Esophagus muscularis mucosa (tissue), 4 donors: ENCODE measurements at regions not wholly inside any gene's neighbourhood (a gene's known extent, or its start where the extent isn't known, plus 50 kb on each side); places are given as distances from the start of the nearest gene placed in this dataset.

Experiments
- DNase-seq: peaks from one replicate; pipeline ENCODE4 v3.0.0-alpha.2; 2017; ENCODE audit errors: extremely low spot score
- H3K27ac ChIP-seq, 4 donors: fragments of 200-600 bp; sonication (generic); replicated peaks in 1 of 4; 1 replicate in 3 of 4; 2 replicates in 1 of 4; pipeline ENCODE4 v1.5.1; 2016 to 2019; ENCODE audit warnings: mild to moderate bottlenecking in 1 of 4
- H3K27me3 ChIP-seq, 4 donors: fragments of 200-600 bp; sonication (generic); one replicate each; pipeline versions ENCODE4 v1.5.1 to v1.6.0; 2016 to 2019
- H3K36me3 ChIP-seq, 4 donors: fragments of 200-600 bp; sonication (generic); one replicate each; pipeline ENCODE4 v1.5.1; 2016 to 2019
- H3K4me1 ChIP-seq, 4 donors: fragments of 200-600 bp; sonication (generic); one replicate each; pipeline ENCODE4 v1.5.1; 2016 to 2019
- H3K4me3 ChIP-seq, 4 donors: fragments of 200-600 bp; sonication (generic); 1 replicate in 2 of 4; 2 replicates in 2 of 4; pipeline ENCODE4 v1.5.1; 2016 to 2019; ENCODE audit warnings: mild to moderate bottlenecking in 4 of 4, moderate library complexity in 1 of 4
- H3K9me3 ChIP-seq, 4 donors: fragments of 200-600 bp; sonication (generic); 1 replicate in 3 of 4; 2 replicates in 1 of 4; pipeline ENCODE4 v1.5.1; 2016 to 2019
- EP300 ChIP-seq: sonication (generic); formaldehyde crosslinking; IDR thresholded peaks from one replicate; pipeline ENCODE4 v1.6.1; 2017; ENCODE audit warnings: antibody characterized with exemption
- POLR2A ChIP-seq: fragments of 450-650 bp; IDR thresholded peaks from one replicate; pipeline ENCODE4 v1.6.1; 2017; ENCODE audit warnings: antibody characterized with exemption, moderate library complexity, mild to moderate bottlenecking, low read depth
- POLR2AphosphoS5 ChIP-seq, 2 donors: sonication (generic); formaldehyde crosslinking; IDR thresholded peaks; one replicate each; pipeline ENCODE4 v1.6.1; 2017; ENCODE audit warnings: antibody characterized with exemption in 2 of 2
- WGBS: methylation state at CpG from one replicate; pipeline ENCODE4 v1.1.5; 2018; 5-methylcytosine and 5-hydroxymethylcytosine counted together
- intact Hi-C: fragments of 100-400 bp; cut with DNase I; formaldehyde crosslinking; loops from one replicate; pipeline ENCODE4 v1.15.1; 2023
- TF ChIP-seq, protein P1 (sequence below), 3 experiments: fragments of 200-600 bp in 2 of 3; fragments of 450-650 bp in 1 of 3; sonication (generic) in 2 of 3; IDR thresholded peaks; one replicate each; pipeline ENCODE4 v1.5.1; 2017 to 2019; ENCODE audit warnings: antibody characterized with exemption in 3 of 3, mild to moderate bottlenecking in 2 of 3, moderate library complexity in 1 of 3

DNA sequence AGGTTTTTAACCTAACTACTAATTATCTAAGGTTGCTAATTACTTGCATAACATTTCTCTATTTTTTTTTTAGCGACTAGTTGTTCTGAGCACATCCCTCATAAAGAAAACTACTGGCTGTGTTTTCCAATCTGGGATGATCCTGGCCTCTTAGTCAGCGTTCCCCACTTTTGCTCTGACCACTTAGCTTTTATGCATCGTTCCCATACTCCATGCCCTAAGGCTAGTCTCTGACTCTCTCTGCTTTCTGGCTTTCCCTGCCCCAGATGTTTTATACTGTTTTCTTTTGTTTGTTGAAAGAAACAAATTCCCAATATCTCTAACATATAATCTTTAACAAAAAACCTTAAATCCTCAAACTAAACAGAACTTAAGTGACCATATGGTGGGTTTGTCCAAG lies 217.9 kb downstream of the SPATA31D1 start:
- no peak for TF ChIP-seq POLR2A
- TF ChIP-seq, protein P1, sequence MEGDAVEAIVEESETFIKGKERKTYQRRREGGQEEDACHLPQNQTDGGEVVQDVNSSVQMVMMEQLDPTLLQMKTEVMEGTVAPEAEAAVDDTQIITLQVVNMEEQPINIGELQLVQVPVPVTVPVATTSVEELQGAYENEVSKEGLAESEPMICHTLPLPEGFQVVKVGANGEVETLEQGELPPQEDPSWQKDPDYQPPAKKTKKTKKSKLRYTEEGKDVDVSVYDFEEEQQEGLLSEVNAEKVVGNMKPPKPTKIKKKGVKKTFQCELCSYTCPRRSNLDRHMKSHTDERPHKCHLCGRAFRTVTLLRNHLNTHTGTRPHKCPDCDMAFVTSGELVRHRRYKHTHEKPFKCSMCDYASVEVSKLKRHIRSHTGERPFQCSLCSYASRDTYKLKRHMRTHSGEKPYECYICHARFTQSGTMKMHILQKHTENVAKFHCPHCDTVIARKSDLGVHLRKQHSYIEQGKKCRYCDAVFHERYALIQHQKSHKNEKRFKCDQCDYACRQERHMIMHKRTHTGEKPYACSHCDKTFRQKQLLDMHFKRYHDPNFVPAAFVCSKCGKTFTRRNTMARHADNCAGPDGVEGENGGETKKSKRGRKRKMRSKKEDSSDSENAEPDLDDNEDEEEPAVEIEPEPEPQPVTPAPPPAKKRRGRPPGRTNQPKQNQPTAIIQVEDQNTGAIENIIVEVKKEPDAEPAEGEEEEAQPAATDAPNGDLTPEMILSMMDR (IDR thresholded peaks at IDR 0.05), result no peak
- TF ChIP-seq POLR2AphosphoS5 (IDR thresholded peaks at IDR 0.05), result no peak
- no peak for TF ChIP-seq EP300
- Histone ChIP-seq H3K27me3 (no peaks in the 10 kb centered on the region), H3K4me3 (no peak overlapping the region), H3K36me3 (no peaks in the 10 kb centered on the region), H3K9me3 (peaks cover 0 to 5% (median 2%) of the 10 kb centered on the region in 4 donors), H3K4me1 (peaks cover 0 to 5% (median 0%) of the 10 kb centered on the region in 4 donors), H3K27ac (no peak overlapping the region)
- intact Hi-C loops, result no loop called here
- DNase-seq, result no peak
- 86% methylated on average over 3 of the region's 3 CpGs for WGBS

DNA sequence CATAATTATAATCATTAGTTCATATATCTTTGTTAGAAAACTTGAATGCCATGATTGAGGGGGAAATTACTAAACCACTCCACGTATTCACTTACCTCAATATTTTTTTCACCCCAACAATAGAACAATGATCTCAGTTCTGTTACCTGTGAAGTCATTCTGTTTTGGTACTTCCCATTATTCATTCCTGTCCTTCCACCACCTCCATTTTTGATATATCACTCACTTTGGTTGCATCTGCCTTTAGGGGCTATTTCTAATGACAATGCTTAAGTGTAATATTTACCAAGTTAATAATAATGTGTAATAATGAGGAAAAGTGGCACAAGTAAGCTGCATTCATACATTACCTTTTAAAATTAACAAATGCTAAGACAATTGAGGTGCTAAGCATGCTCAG lies 218.4 kb downstream of the SPATA31D1 start:
- TF ChIP-seq POLR2A (no peak), POLR2AphosphoS5 (IDR thresholded peaks at IDR 0.05) (no peak), EP300 (no peak)
- TF ChIP-seq, protein P1 (IDR thresholded peaks at IDR 0.05), result no peak

DNA sequence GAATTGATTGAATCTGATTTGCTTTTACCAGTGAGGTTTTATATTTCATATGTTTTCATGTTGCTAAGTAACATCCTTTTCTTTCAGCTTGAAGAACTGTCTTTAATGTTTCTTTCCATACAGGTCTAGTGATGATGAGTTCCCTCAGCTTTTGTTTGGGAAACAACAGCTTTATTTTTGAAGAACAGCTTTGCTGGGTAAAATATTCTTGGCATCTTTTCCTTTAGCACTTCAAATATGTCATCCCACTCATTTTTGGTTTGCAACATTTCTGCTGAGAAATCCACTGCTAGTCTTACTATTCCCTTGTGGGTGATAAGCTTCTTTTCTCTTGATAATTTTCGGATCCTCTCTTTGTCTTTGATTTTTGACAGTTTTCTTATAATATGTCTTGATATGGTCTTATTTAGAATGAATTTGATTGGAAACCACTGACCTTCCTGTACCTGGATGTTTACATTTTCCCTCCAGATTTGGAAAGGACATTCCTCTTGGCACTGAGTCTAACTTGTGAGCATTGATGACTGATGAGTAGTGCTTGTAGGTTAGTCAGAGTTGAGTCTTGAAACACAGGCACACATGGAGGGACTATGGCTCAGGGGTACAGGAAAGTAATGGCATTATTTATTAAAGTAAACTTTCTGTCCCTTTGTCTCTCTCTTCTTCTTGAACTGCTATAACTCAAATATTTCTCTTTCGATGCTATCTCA lies 220.3 kb downstream of the SPATA31D1 start:
- Histone ChIP-seq H3K4me3 (no peak overlapping the region), H3K4me1 (peaks cover 0 to 5% (median 0%) of the 10 kb centered on the region in 4 donors), H3K9me3 (peaks cover 0 to 11% (median 3%) of the 10 kb centered on the region in 4 donors), H3K36me3 (no peaks in the 10 kb centered on the region), H3K27ac (no peak overlapping the region), H3K27me3 (no peaks in the 10 kb centered on the region)
- intact Hi-C loops, result no loop called here
- TF ChIP-seq POLR2AphosphoS5 (IDR thresholded peaks at IDR 0.05), result no peak
- TF ChIP-seq, protein P1 (IDR thresholded peaks at IDR 0.05), result no peak
- no peak for TF ChIP-seq POLR2A
- TF ChIP-seq EP300, result no peak
- 78% methylated on average over 2 of the region's 2 CpGs for WGBS
- DNase-seq, result no peak

More for the DNA sequence above, 218.4 kb downstream of the SPATA31D1 start:
- Histone ChIP-seq H3K27ac (no peak overlapping the region), H3K4me1 (peaks cover 0 to 5% (median 0%) of the 10 kb centered on the region in 4 donors), H3K36me3 (no peaks in the 10 kb centered on the region), H3K27me3 (no peaks in the 10 kb centered on the region), H3K9me3 (peaks cover 0 to 5% (median 2%) of the 10 kb centered on the region in 4 donors), H3K4me3 (no peak overlapping the region)
- DNase-seq, result no peak
- intact Hi-C loops, result no loop called here
- WGBS, result 72% methylated on average over 1 of the region's 1 CpG

DNA sequence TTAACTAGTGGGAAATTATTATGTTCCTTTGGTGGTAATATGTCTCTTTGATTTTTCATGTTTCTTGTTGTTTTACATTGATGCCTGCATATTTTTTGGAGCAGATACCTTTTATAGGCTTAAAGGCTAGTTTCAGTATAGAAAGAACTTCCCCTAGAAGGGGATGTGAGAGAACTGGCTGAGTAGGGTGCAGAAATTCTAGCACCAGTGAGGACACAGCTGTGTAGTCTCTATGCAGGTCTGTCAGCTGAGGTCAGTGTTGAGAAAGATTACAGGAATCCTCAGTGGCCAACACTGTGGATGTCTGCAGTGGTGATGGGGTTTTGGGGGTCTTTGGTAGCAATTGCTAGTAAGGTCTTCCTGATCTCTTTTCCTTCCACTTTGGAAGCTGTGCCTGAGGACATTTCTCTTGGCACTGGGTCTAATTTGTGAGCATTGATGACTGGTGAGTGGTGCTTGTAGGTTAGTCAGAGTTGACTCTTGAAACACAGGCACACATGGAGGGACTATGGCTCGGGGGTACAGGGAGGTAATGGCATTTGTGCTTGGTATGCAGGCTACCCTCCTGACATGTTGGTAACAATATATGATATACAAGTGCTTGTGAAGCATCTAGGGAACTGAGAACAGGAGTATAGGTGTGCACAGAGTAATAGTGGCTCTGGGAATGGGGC lies 221.4 kb downstream of the SPATA31D1 start:
- H3K4me1 ChIP-seq, result peaks cover 0 to 5% (median 0%) of the 10 kb centered on the region in 4 donors
- H3K27ac ChIP-seq, result no peak overlapping the region
- TF ChIP-seq POLR2A (no peak), POLR2AphosphoS5 (IDR thresholded peaks at IDR 0.05) (no peak)
- TF ChIP-seq, protein P1 (IDR thresholded peaks at IDR 0.05), result no peak
- H3K4me3 ChIP-seq, result no peak overlapping the region
- intact Hi-C loops, result no loop called here
- WGBS, result 100% methylated on average over 1 of the region's 1 CpG
- no peak for DNase-seq
- peaks cover 0 to 11% (median 3%) of the 10 kb centered on the region in 4 donors for H3K9me3 ChIP-seq
- H3K36me3 ChIP-seq, result no peaks in the 10 kb centered on the region
- no peaks in the 10 kb centered on the region for H3K27me3 ChIP-seq
